Fibroblast of skin of back (primary cell): ENCODE measurements at regions not wholly inside any gene's neighbourhood (a gene's known extent, or its start where the extent isn't known, plus 50 kb on each side); places are given as distances from the start of the nearest gene placed in this dataset.
A peak's percentile ranks its signal among the peaks of the same experiment; 100 is the strongest.

Experiments used
- DNase-seq: peaks from one replicate; pipeline ENCODE4 v3.0.0-alpha.2; 2013

DNA sequence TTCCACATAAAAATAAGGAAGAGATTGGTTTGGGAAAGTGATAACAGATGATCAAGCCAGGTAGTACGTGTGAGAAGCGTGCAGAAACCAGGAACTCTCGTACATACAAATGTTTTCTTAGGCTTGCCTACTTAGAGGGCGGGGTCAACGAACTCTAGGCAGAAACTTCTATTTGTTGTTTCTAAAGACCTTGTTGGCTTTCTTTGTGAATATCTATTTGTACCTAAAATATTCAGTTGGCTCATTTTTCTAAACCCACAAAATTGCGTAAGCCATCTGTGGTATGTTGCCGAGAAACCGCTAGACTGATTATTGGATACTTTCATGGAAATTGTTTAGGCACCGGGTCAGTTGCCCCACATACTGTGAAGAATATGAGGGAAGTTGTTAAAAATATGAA lies 458.5 kb downstream of the MAT2B start:
- DNase-seq: peak; percentile 1

DNA sequence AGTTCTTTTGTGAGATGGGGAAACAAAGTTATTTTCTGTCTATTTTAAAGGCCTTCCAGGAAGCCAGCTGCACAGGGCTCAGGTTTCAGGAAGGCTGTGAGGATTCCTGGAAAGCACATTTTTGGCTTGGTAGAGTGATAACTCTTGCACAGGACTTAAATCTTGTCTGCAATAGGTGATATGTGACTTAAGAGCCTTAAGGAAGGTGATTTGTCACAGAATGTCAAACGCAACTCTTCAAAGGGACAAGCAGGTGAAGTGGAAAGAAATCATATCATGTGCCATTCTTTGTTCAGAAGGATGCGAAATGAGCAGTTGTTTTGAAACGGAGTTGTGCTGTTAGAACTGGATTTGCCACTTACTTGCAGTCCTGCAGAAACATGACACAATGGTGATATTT lies 459.3 kb downstream of the MAT2B start:
- DNase-seq: no peak

DNA sequence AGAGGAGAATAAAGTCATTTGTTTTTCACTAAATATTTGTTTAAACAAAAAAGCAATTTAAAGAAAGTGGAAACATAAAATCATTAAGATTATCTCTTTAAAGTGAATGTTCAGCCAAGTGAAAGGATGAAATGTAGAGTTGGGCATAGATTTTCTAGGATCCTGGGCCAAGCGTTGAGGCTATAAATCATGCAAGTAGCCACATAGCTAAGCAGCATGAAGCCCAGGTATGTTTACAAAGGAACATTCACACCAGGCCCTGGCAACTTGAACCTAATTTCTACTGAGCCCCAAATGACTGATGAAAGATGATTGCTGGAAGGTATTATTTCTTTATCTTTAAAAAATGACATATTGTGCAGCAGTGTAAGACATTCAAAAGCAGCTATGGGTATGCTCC lies 461.8 kb downstream of the MAT2B start:
- no peak for DNase-seq

DNA sequence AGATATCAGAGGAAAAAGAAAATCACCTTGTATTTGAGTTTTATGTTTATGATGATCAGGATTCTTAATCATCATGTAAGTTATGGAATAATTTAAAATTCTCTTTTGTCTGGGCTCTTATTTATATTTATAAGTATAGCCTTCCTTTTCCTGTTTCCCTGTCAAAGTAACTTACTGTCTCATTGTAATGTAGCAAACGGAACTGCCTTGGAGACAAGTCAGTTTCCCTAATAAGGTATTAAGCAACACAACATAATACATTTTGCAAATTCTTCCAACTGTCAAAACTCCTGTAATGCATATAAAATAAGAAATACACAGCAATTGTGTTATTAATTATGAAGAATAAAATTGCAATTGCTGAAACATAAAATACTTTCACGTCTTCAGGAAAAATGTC lies 463.2 kb downstream of the MAT2B start:
- DNase-seq: no peak

DNA sequence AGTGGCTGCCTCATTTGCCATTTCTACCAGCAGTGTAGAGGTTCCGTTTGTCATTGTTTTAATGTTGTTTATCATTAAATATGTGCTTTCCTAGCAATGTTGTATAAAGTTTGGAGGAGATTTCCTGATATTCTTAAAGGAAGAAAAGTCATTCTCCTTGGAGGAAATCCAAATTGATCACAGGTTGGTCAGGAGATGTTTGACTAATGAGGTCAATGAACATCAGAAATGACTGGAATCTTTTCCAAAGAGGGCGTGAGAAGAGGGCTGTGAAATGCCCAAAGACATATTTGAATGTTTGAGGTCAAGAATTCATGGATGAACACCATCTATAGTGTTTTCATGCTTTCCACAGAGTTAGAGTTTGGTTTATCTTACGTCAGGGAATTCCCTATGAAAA lies 471.3 kb downstream of the MAT2B start:
- DNase-seq: peak; percentile 6

DNA sequence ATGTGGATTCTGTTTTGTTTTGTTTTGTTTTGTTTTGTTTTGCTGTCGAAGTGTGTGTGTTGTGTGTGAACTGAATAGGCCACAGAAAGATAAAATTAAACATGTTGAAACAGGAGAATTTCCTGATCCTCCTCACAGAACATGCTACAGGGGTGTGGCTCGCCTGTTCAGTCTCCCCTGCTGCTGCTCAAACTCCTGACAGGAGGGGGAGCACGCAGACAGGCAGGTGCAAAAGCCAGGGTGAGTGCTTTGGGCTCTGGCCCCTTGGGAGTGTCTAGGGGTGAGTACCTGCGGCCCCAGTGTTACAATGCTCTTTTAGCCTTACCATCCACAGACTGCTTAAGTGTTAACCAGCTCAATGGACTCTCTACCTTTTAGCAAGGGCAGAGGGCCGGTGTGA lies 473.5 kb downstream of the MAT2B start:
- DNase-seq: no peak

DNA sequence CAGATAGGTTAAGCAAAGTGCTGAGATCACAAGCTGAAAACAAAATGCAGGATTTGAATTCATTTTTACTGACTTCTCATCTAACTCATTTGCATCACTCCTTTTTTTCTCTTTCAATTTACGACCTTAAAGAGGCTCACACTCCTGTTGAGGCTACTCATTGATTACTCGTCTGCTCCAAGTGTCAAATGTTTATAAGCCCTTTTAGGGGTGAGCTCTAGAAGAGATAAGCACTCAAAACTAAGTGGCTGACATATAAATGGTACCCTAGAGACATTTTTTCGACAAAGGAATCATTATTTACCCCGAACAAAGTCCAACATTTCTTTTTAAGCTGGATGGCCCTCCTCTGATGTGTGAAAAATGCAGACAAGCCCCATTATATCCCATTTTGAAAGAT lies 483.1 kb downstream of the MAT2B start:
- no peak for DNase-seq

DNA sequence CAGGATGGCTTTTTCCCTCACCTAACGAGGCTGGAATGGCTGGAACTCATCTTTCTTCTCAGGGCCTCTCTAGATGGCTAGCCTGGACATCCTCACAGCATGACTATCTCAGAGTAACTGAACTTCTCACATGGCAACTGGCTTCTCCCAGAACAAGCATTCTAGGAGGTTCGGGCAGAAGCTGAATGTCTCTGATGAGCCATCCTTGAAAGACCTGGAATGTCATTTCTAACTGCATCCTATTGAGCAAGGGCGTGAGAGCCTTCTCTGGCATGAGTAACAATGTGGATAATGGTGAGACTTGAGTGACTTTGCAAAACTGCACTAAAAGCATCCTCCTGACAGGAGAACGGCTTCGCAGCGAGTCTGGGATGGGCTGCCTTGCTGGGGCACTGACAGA lies 487.7 kb downstream of the MAT2B start:
- DNase-seq: peak; percentile 6

DNA sequence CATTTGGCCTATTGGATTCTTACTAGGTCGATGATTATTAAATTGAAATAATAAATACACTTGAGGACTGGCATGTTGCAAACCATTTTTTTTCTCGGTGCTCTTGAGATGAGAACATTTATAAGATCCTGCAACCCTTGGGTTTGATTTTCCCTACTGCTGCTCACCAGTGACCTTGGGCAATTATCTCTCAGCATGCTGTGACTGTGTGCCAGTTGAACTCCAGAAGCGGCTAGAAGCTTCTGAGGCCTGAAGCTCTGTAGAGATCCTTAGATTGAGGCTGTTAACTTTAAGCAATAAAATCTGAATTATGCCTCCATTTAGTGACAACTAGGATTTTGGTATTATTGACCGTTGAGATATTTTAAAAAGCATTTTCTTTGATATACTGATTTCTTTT lies 489.8 kb downstream of the MAT2B start:
- DNase-seq: no peak

DNA sequence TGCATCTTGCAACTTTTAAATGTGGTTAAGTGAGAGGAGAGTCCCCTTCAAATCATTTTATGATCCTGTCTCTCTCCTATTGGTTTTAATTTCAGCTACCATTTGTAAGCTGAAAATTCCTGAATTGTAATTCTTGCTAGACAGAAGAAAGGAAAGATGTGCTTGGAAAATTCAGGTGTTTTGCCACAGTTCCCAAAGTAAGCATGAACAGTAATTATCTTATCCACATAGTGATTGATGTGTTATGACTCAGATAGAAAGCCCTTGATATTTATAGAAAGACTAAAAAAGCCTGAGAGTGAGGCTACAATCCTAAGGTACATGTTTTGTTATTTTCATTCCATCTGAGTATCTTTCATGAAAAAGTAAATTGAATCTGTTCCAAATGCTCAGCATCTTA lies 492.5 kb downstream of the MAT2B start:
- no peak for DNase-seq

DNA sequence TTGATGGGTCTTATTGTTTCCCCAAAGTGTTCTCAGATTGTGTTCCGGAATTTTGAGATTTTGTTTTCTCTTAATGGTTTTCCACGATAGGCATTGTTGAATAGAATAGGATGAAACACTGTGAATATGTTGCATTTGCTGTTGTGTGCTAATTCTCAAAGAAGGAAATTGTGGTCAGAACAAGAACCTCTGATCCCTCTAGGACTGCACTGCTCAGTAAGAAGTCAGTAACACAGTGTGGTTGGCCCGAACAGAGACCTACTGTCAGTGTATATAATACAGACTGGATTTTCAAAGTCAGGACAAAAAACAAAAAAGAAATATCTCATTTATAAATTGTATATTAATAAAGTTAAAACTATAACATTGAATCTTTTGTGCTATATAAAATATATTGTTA lies 494.8 kb downstream of the MAT2B start:
- no peak for DNase-seq

DNA sequence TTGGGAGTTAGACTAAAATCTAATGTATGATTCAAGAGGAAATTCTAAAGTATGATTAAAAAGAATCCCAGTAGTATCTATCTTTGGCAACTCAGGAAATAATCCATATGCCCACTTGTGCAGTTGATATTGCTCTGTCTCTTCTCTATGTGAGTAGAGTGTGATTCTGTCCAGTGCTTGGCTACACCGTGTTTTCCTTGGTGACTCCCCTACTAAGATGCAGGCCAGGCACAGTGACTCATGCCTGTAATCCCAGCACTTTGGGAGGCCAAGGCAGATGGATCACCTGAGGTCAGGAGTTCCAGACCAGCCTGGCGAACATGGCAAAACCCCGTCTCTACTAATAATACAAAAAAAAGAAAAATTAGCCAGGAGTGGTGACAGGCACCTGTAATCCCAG lies 495.4 kb downstream of the MAT2B start:
- peak; percentile 18 for DNase-seq

DNA sequence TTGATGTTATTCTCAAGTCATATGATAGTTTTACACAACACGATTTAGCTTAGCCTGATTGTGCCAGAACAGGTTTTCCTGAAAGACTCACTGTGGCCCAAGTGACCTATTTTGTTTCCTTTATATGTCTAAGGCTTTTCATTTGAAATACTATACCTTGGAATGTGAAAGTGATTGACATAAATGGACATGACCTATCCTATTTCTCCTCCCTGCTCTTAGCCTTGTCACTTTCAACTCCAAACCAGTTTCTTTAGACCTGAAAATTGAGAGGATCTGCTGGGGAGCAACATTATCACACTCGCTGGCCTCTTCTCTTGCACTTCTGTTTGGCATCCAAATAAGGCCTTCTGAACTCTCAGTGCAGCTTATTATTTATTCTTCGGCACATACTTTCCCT lies 496.8 kb downstream of the MAT2B start:
- no peak for DNase-seq

DNA sequence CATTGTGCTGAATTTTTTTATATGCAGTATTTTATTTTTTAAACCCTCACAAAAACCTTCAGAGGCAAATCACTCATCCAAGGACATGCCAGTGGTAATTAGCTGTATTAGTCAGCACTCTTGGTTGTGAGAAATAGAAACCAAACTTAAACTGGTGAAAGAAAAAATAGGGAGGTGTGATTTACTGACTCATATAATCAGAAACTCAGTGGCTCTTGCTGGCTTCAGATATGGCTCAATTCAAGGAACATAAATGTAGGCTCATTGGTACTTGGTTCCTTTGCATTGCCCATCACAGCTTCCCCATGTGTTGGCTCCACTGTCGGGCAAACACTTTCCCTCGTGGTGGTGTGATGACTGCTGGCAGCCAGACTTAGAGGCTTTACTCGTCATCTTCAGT lies 497.2 kb downstream of the MAT2B start:
- peak; percentile 55 for DNase-seq

DNA sequence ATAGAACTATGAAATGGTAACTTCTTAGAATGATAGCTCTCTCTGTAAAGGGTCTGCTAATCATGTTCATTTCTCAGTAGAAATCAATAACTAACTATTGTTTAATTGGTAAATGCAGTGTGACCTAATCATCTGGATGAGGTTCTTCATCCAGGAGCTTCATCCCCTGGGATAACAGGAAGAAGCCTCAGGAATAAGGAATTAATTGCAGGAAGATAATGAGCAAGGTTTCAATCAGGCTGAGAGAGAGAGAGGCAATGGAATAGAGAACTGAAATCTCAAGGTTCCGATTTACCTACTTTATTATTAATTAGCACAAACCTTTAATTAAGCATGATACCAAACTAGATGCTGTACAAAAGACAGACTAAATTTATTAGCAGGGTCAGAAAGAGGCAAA lies 499.7 kb downstream of the MAT2B start:
- no peak for DNase-seq

DNA sequence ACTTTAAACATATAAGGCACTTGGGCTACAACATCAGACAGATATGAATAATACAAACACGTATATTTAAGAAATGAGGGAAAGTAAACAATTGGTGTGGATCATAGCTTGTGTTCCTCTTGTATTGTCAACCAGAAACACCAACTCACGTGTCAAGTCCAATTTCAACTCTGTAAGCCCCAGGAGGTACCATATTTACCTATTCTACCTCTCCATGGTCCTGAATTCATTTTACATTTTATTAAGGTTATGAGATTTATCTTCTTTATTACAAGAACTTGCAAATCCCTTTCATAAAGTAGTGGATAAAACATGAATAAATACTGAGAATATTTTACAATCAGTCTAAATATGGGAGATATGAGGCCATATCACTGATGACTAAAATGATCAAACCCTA lies 501.6 kb downstream of the MAT2B start:
- no peak for DNase-seq

DNA sequence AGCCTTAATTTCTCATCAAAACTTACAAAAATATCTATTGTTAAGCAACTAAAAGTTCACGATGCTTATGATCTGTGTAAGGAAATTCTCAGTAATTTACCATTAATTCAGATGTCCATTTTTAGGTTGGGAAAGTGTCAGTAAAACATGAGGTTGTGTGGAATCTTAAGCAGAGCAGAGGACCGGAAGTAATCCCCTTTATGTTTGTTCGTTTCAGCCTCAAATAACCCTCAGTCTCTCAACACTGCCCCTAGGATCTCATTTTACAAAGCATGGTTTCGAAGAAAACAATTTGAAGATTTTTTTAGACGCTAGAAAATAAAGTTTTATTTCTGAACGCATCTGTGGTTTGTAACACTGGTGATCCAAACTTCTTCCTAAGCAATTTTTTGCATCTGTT lies 504.2 kb downstream of the MAT2B start:
- no peak for DNase-seq

DNA sequence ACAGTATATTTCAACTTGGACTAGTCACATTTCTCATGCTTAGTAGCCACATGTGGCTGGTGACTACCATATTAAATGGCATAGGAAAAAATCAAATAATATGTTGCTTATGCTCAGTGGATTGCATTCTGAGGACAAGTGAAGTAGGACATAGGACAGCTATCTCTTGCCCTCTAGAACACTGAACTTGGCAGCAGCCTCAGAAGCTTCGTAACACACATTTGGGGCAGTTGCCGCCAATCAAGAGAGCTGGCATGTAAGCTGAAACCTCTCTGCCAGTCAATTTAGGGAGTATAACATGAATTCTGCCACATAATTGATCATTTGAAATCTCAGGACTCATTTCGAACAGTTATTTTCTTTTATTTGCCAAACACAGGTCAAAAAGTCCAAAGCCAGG lies 505.5 kb downstream of the MAT2B start:
- no peak for DNase-seq

DNA sequence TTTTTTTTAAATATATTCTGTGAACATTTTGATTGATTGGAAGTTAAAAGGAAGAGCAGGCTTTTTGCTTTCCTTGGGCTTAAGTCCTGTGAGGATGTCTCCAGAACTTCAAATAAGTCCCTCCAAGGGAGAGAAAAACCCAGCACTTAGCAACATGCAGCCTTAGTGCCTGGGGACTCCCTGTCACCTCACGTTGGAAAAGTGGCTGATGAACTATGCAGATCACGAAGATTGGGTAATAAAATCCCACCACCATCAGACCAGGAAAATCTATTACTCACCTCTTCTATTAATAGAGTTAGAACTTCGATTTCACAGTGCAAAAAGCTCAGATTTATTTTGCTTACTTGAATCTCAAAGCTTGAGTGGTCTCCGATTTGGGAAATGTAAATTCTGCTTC lies 507.0 kb downstream of the MAT2B start:
- no peak for DNase-seq

DNA sequence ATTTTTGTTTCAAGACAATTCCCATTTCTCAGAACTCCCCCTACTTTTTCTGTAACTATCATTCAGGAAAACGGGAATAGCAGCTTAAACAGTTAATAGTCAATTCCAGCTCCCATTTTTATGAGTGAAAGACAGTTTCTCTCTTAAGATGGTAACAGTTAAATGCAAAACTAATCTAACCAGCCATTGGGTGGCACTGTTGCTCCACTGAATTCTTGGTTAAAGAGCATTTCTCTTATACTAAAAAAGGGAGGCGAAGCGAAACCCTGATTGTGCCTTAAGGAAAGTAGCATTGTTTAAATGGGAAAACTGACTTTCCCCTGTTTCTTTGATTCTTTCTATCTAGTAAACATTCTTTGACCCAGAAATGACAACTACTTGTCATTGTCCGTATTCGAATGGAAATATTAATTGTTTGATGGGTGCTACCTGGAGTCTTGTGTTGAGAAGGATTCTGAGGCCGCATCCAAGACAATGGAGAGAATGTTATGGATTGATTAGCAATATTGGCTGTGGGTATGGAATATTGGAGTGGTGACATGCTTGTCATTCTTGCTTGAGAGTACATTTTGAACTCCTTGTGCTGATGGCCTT lies 507.8 kb downstream of the MAT2B start:
- DNase-seq: peak; percentile 75

DNA sequence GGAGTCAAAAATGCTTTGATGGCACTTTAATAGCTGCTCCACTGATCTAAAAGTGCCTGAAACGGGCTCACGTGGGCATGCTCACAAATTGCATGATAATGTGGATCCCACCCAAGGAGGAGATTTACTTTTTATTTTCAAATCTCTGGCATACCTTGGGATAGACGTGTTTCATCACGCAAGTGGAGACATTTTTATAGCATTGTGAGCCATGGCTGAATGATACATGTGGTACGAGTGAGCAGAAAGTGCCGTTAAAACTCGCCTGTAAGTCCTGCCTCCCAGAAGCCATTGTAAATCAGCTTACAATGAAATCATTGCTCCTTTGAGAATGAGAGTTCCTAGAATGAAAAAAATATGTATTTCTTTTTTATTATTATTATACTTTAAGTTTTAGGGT lies 514.7 kb downstream of the MAT2B start:
- DNase-seq: no peak

DNA sequence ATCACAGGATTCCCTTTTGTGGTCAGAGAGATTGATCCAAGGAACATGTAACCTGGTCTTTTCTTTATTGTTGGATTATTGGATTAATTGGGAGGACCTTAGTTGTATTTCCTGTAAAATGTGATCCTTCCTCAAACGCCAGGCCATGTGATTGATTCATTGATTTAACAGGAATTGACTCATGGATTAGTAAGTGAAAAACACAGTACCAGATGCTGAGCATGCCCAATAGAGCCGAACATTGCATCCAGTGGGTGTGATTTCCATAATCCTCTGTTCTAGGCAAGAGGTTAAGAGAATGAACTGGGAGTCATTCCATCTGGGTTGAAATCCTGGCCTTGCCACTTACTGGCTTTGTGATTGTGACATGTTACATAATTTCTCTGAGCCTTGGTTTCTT lies 522.3 kb downstream of the MAT2B start:
- DNase-seq: no peak

DNA sequence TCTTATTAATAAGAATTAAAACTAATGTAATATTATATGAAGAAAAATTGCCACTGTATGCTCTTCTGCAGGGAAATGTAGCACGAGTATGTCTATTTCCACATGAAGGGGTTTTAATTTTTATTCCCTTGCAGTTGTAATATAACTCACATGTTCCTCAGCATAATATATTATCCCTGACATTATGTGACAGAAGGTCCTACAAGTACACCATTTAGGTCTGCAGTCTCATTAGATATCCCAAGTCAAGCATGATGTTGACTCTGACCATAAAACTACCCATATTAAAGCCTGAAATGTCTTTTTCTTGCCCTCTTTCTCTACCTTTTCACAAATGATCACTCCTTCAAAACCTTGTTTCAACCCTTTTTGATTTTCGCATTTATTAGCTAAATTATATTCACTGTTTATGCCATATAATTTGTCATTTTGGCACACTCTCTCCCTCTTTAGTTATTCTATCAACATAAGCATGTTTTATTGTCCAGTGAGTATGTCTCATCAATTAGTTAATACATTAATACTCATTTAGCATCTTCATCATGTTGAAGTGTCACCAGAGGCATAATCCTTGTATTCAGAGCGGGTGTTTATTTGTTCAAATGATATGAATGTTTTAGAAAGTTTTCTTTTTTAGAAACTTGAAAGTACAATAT lies 532.8 kb downstream of the MAT2B start:
- DNase-seq: no peak

DNA sequence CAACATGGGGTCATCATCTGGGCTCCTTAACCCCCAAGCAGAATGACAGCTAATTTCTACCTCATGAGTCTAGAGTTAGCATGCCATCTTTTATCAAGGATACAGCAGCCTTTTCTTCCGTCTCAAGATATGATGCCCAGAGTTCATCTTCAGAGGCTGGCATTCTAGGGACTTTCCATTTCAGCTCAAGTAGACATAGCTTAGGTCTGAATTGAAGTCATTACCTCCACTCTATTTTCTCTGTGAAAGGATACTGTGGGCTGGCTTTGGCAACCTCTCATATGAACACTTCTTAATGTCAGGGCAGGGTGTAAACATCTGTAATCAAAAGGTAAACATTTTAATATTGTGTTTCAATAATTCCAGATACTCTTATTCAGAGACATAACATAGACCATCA lies 535.7 kb downstream of the MAT2B start:
- DNase-seq: no peak

DNA sequence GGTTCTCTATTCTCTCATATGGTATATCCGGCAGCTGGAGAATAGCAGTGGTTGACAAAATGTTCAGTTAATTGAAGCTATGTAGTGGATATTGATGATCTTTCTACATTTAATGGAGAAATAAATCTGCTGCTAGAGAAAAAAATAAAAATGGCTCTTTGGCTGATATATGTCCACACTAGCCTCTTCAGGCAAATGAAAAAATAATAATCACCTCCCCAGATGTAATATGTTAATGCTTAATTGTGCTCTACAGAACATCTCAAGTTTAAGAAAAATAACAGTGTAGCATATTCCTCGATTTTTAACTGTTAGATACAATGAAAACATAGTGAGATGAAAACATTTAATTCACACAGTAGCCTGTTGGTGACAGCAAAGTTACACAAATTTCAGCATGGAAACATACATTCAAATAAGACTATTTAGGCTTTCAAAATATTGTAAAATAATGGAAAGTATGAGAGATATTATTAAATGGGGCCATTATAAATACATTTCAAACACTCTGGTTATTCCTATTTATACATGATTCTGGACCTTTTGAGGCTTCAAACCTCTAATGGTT lies 543.0 kb downstream of the MAT2B start:
- DNase-seq: peak; percentile 34
